ENCODE measurements at regions not wholly inside any gene's neighbourhood (a gene's known extent, or its start where the extent isn't known, plus 50 kb on each side); places are given as distances from the start of the nearest gene placed in this dataset.

GRCh38 chr12:91931111-91931510 lies 214.5 kb downstream of the BTG1 start:
- TF ChIP-seq CTCF (IDR thresholded peaks at IDR 0.05; ENCODE audit: insufficient read depth, low read length, poor library complexity, severe bottlenecking) (no peak), EZH2phosphoT487 (conservative IDR thresholded peaks at IDR 0.05; ENCODE audit: low read length) (no peak)

Data from SU-DHL-6 (cell line).